Transverse colon (tissue), 4 donors: ENCODE measurements at regions not wholly inside any gene's neighbourhood (a gene's known extent, or its start where the extent isn't known, plus 50 kb on each side); places are given as distances from the start of the nearest gene placed in this dataset.
"Not testable (repeated sequence)": the region's sequence is repeated elsewhere in the genome, so short reads cannot be mapped to it uniquely, and the experiment has no call there.

Source experiments
- DNase-seq: peaks from one replicate; pipeline ENCODE4 v3.0.0-alpha.2; 2019
- H3K27ac ChIP-seq, 4 donors: fragments of 200-600 bp; sonication (generic); 2 replicates each; pipeline ENCODE4 v1.5.1; 2016 to 2018; ENCODE audit warnings: inconsistent platforms in 4 of 4
- H3K27me3 ChIP-seq: fragments of 200-600 bp; sonication (generic); 2 replicates; pipeline ENCODE4 v1.5.1; 2017; ENCODE audit warnings: inconsistent platforms
- H3K36me3 ChIP-seq, 4 donors: fragments of 200-600 bp; sonication (generic); 2 replicates each; pipeline ENCODE4 v1.5.1; 2017 to 2019; ENCODE audit warnings: inconsistent platforms in 4 of 4
- H3K4me1 ChIP-seq, 4 donors: fragments of 200-600 bp; sonication (generic); 2 replicates each; pipeline ENCODE4 v1.5.1; 2017 to 2020; ENCODE audit warnings: inconsistent platforms in 4 of 4
- H3K4me3 ChIP-seq, 4 donors: fragments of 200-600 bp; sonication (generic); 1 replicate in 1 of 4; 2 replicates in 3 of 4; pipeline versions ENCODE4 v1.5.1 to v1.6.1; 2017 to 2019; ENCODE audit warnings: inconsistent platforms in 4 of 4
- H3K9me3 ChIP-seq, 2 donors: fragments of 200-600 bp; sonication (generic); 2 replicates each; pipeline ENCODE4 v1.5.1; 2017 to 2019; ENCODE audit warnings: inconsistent platforms in 2 of 2
- CTCF ChIP-seq, 5 experiments: fragments of 200-600 bp in 3 of 5; fragments of 450-650 bp in 2 of 5; sonication (generic) in 3 of 5; IDR thresholded peaks; 1 replicate in 2 of 5; 2 replicates in 3 of 5; pipeline ENCODE4 v1.5.1; 2016 to 2017; ENCODE audit warnings: antibody characterized with exemption in 5 of 5, inconsistent platforms in 3 of 5, mild to moderate bottlenecking in 2 of 5, moderate library complexity in 1 of 5
- EP300 ChIP-seq: sonication (generic); formaldehyde crosslinking; IDR thresholded peaks from one replicate; pipeline ENCODE4 v1.6.1; 2017; ENCODE audit warnings: antibody characterized with exemption, low read depth
- POLR2A ChIP-seq: fragments of 450-650 bp; IDR thresholded peaks from one replicate; pipeline ENCODE4 v1.6.1; 2016; ENCODE audit warnings: antibody characterized with exemption, mild to moderate bottlenecking, moderate library complexity
- POLR2AphosphoS5 ChIP-seq, 3 donors: sonication (generic); formaldehyde crosslinking; IDR thresholded peaks; one replicate each; pipeline ENCODE4 v1.6.1; 2016; ENCODE audit warnings: antibody characterized with exemption in 3 of 3
- WGBS, 2 donors: methylation state at CpG; one replicate each; pipeline ENCODE4 v1.1.5; 2018; ENCODE audit warnings: low coverage in 1 of 2; 5-methylcytosine and 5-hydroxymethylcytosine counted together
- in situ Hi-C, 4 donors: fragments of 200-750 bp; cut with MboI; loops; one replicate each; pipeline versions ENCODE4 v1.15.0 to v1.15.1; 2017; ENCODE audit warnings: low sequenced_read_pairs in 3 of 4, low pct_ligation_motif_present in 1 of 4, low pct_unique_long_range_greater_than_20kb in 1 of 4
- intact Hi-C: fragments of 100-400 bp; cut with DNase I; formaldehyde crosslinking; loops from one replicate; pipeline ENCODE4 v1.15.1; 2023; ENCODE audit warnings: low total_unique reads

- Histone ChIP-seq H3K36me3 (no peaks in the 10 kb centered on the region), H3K27ac (no peak overlapping the region), H3K9me3 (no peaks in the 10 kb centered on the region), H3K27me3 (no peaks in the 10 kb centered on the region), H3K4me3 (no peak overlapping the region), H3K4me1 (no peaks in the 10 kb centered on the region)
- intact Hi-C loops, result no loop called here
- no peak for DNase-seq
- no peak for TF ChIP-seq CTCF (IDR thresholded peaks at IDR 0.05)
- no peak for TF ChIP-seq EP300
- TF ChIP-seq POLR2AphosphoS5 (IDR thresholded peaks at IDR 0.05), result no peak
- no peak for TF ChIP-seq POLR2A
- in situ Hi-C loops, result no loop called here
These were observed 136.9 kb upstream of the KITLG start for GRCh38 chr12:88717188-88717587.

GRCh38 chr12:88716240-88716639, 136.0 kb upstream of the KITLG start:
- in situ Hi-C loops, result no loop called here
- TF ChIP-seq EP300, result no peak
- TF ChIP-seq CTCF (IDR thresholded peaks at IDR 0.05), result no peak
- TF ChIP-seq POLR2AphosphoS5 (IDR thresholded peaks at IDR 0.05), result no peak
- TF ChIP-seq POLR2A, result no peak
- H3K27ac ChIP-seq, result no peak overlapping the region

DNA sequence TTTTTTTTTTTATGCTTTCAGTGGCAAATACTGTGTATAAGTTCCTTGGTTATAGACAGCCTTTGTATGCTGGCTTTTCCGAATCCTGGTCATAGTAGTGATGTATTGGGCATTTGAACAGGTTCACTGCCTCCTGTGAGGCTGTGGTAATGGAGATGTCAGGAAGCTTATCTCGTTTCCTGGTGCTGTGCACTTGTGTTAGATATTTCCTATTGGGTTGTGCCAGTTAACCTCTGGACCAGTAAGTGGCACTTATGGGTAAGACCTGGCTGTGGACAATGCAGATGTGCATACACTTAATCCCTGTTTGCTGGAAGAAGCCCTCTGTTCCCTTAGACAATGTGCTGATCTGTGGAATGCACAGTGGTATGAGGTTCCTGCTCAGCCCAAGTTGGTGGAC, 135.4 kb upstream of the KITLG start:
- TF ChIP-seq POLR2AphosphoS5 (IDR thresholded peaks at IDR 0.05) (no peak), CTCF (IDR thresholded peaks at IDR 0.05) (no peak), EP300 (no peak), POLR2A (no peak)
- no peaks in the 10 kb centered on the region for H3K27me3 ChIP-seq
- no peaks in the 10 kb centered on the region for H3K9me3 ChIP-seq
- 65 to 67% methylated on average over 1 to 2 of the region's 2 CpGs for WGBS, 2 donors
- H3K4me1 ChIP-seq, result no peaks in the 10 kb centered on the region
- no peak for DNase-seq
- H3K27ac ChIP-seq, result no peak overlapping the region
- in situ Hi-C loops, result no loop called here
- intact Hi-C loops, result no loop called here
- H3K36me3 ChIP-seq, result no peaks in the 10 kb centered on the region
- H3K4me3 ChIP-seq, result no peak overlapping the region

More at GRCh38 chr12:88716240-88716639, 136.0 kb upstream of the KITLG start:
- no peaks in the 10 kb centered on the region for H3K4me1 ChIP-seq
- 42% methylated on average over 1 of the region's 1 CpG; no CpG with 5 or more reads in 1 of the 2 donors for WGBS, 2 donors
- H3K27me3 ChIP-seq, result no peaks in the 10 kb centered on the region
- no peaks in the 10 kb centered on the region for H3K9me3 ChIP-seq
- DNase-seq, result no peak
- no peaks in the 10 kb centered on the region for H3K36me3 ChIP-seq
- intact Hi-C loops, result no loop called here
- H3K4me3 ChIP-seq, result no peak overlapping the region

DNA sequence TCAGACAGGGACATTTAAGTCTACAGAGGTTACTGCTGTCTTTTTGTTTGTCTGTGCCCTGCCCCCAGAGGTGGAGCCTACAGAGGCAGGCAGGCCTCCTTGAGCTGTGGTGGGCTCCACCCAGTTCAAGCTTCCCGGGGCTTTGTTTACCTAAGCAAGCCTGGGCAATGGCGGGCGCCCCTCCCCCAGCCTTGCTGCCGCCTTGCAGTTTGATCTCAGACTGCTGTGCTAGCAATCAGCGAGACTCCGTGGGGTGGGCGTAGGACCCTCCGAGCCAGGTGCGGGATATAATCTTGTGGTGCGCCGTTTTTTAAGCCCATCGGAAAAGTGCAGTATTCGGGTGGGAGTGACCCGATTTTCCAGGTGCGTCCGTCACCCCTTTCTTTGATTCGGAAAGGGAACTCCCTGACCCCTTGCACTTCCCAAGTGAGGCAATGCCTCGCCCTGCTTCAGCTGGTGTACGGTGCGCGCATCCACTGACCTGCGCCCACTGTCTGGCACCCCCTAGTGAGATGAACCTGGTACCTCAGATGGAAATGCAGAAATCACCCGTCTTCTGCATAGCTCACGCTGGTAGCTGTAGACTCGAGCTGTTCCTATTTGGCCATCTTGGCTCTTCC, 134.1 kb upstream of the KITLG start:
- H3K4me1 ChIP-seq, H3K36me3 ChIP-seq, intact Hi-C loops, H3K27ac ChIP-seq, H3K9me3 ChIP-seq, in situ Hi-C loops, H3K27me3 ChIP-seq, DNase-seq, H3K4me3 ChIP-seq: not testable (repeated sequence)
- 93 to 97% methylated on average over 14 to 25 of the region's 25 CpGs for WGBS, 2 donors

GRCh38 chr12:88707800-88708199, 127.5 kb upstream of the KITLG start:
- DNase-seq, result no peak
- Histone ChIP-seq H3K36me3 (no peaks in the 10 kb centered on the region), H3K4me1 (no peaks in the 10 kb centered on the region), H3K27ac (no peak overlapping the region), H3K4me3 (no peak overlapping the region), H3K27me3 (no peaks in the 10 kb centered on the region), H3K9me3 (peaks cover 0 to 11% of the 10 kb centered on the region in 2 donors)
- 79 to 92% methylated on average over 2 of the region's 2 CpGs for WGBS, 2 donors
- intact Hi-C loops (no loop called here), in situ Hi-C loops (no loop called here)
- TF ChIP-seq CTCF (IDR thresholded peaks at IDR 0.05) (no peak), POLR2A (no peak), POLR2AphosphoS5 (IDR thresholded peaks at IDR 0.05) (no peak), EP300 (no peak)
